Liver (tissue), 8 donors: ENCODE measurements at regions not wholly inside any gene's neighbourhood (a gene's known extent, or its start where the extent isn't known, plus 50 kb on each side); places are given as distances from the start of the nearest gene placed in this dataset.
"Not testable (repeated sequence)": the region's sequence is repeated elsewhere in the genome, so short reads cannot be mapped to it uniquely, and the experiment has no call there.

Experiments
- DNase-seq: peaks from one replicate; pipeline ENCODE4 v3.0.0-alpha.2; 2017; ENCODE audit warnings: low spot score
- H3K27ac ChIP-seq, 2 donors: one replicate each; pipeline ENCODE4 v1.7.0; 2013; ENCODE audit warnings: inconsistent platforms in 2 of 2, low read length in 2 of 2, control low read depth in 1 of 2, low read depth in 1 of 2, mild to moderate bottlenecking in 1 of 2
- H3K27me3 ChIP-seq, 4 donors: one replicate each; pipeline versions ENCODE4 v1.6.1 to v1.7.0; 2013; ENCODE audit warnings: low read length in 3 of 4, inconsistent platforms in 1 of 4, mild to moderate bottlenecking in 1 of 4, moderate library complexity in 1 of 4; ENCODE audit not compliant: control insufficient read depth in 4 of 4, insufficient read depth in 4 of 4
- H3K36me3 ChIP-seq, 4 donors: one replicate each; pipeline versions ENCODE4 v1.6.1 to v1.7.0; 2013; ENCODE audit warnings: low read length in 3 of 4, mild to moderate bottlenecking in 3 of 4, low read depth in 1 of 4, moderate library complexity in 1 of 4; ENCODE audit not compliant: control insufficient read depth in 4 of 4, insufficient read depth in 3 of 4
- H3K4me1 ChIP-seq, 4 donors: one replicate each; pipeline versions ENCODE4 v1.6.1 to v1.7.0; 2013; ENCODE audit warnings: low read length in 3 of 4, mild to moderate bottlenecking in 3 of 4, moderate library complexity in 1 of 4; ENCODE audit not compliant: control insufficient read depth in 4 of 4, insufficient read depth in 4 of 4
- H3K4me3 ChIP-seq, 3 donors: one replicate each; pipeline versions ENCODE4 v1.6.1 to v1.7.0; 2013; ENCODE audit warnings: low read length in 3 of 3, control low read depth in 1 of 3, low read depth in 1 of 3, mild to moderate bottlenecking in 1 of 3
- H3K9ac ChIP-seq, 2 donors: one replicate each; pipeline ENCODE4 v1.7.0; 2013; ENCODE audit warnings: low read length in 2 of 2, mild to moderate bottlenecking in 2 of 2, moderate library complexity in 2 of 2, control low read depth in 1 of 2, low read depth in 1 of 2
- H3K9me3 ChIP-seq, 4 donors: one replicate each; pipeline versions ENCODE4 v1.6.1 to v1.7.0; 2013; ENCODE audit warnings: low read length in 3 of 4; ENCODE audit not compliant: control insufficient read depth in 4 of 4
- ATF3 ChIP-seq: IDR thresholded peaks from 2 replicates; pipeline ENCODE4 v1.6.1; 2016; ENCODE audit warnings: antibody characterized with exemption
- CTCF ChIP-seq: fragments of 150-350 bp; IDR thresholded peaks from 2 replicates; pipeline ENCODE4 v1.5.1; 2017; ENCODE audit warnings: improper control_type of control experiment, low read depth, low read length; ENCODE audit not compliant: missing input control
- EGR1 ChIP-seq, 2 donors: IDR thresholded peaks; 2 replicates each; pipeline ENCODE4 v1.6.1; 2016 to 2018; ENCODE audit warnings: antibody characterized with exemption in 2 of 2, low read depth in 2 of 2
- FOXA1 ChIP-seq: IDR thresholded peaks from 2 replicates; pipeline ENCODE4 v1.6.1; 2016; ENCODE audit warnings: antibody characterized with exemption
- FOXA2 ChIP-seq: IDR thresholded peaks from 2 replicates; pipeline ENCODE4 v1.6.1; 2016; ENCODE audit warnings: antibody characterized with exemption
- GABPA ChIP-seq, 2 donors: IDR thresholded peaks in 1 of 2; conservative IDR thresholded peaks in 1 of 2; 2 replicates each; pipeline ENCODE4 v1.6.1; 2016; ENCODE audit warnings: antibody characterized with exemption in 2 of 2, mild to moderate bottlenecking in 1 of 2, moderate library complexity in 1 of 2
- HNF4A ChIP-seq, 2 donors: conservative IDR thresholded peaks; 2 replicates each; pipeline ENCODE4 v1.6.1; 2016; ENCODE audit warnings: antibody characterized with exemption in 2 of 2, mild to moderate bottlenecking in 2 of 2
- HNF4G ChIP-seq: IDR thresholded peaks from 2 replicates; pipeline ENCODE4 v1.6.1; 2016; ENCODE audit warnings: antibody characterized with exemption
- JUND ChIP-seq, 2 donors: IDR thresholded peaks; 2 replicates each; pipeline ENCODE4 v1.6.1; 2016; ENCODE audit warnings: antibody characterized with exemption in 2 of 2
- MAX ChIP-seq: IDR thresholded peaks from 2 replicates; pipeline ENCODE4 v1.6.1; 2016; ENCODE audit warnings: antibody characterized with exemption
- NR2F2 ChIP-seq: IDR thresholded peaks from 2 replicates; pipeline ENCODE4 v1.6.1; 2016; ENCODE audit warnings: antibody characterized with exemption
- RAD21 ChIP-seq, 2 donors: IDR thresholded peaks; 2 replicates each; pipeline ENCODE4 v1.6.1; 2016; ENCODE audit warnings: antibody characterized with exemption in 2 of 2, mild to moderate bottlenecking in 2 of 2
- REST ChIP-seq: IDR thresholded peaks from 2 replicates; pipeline ENCODE4 v1.6.1; 2016; ENCODE audit warnings: antibody characterized with exemption, mild to moderate bottlenecking
- RXRA ChIP-seq, 2 donors: IDR thresholded peaks; 2 replicates each; pipeline ENCODE4 v1.6.1; 2017 to 2018; ENCODE audit warnings: antibody characterized with exemption in 2 of 2, mild to moderate bottlenecking in 1 of 2
- SP1 ChIP-seq: IDR thresholded peaks from 2 replicates; pipeline ENCODE4 v1.6.1; 2018; ENCODE audit warnings: antibody characterized with exemption, mild to moderate bottlenecking
- TAF1 ChIP-seq: conservative IDR thresholded peaks from 2 replicates; pipeline ENCODE4 v1.6.1; 2016; ENCODE audit warnings: antibody characterized with exemption, mild to moderate bottlenecking
- YY1 ChIP-seq: IDR thresholded peaks from 2 replicates; pipeline ENCODE4 v1.6.1; 2016; ENCODE audit warnings: antibody characterized with exemption, mild to moderate bottlenecking
- ZBTB33 ChIP-seq: IDR thresholded peaks from 2 replicates; pipeline ENCODE4 v1.6.1; 2016; ENCODE audit warnings: antibody characterized with exemption
- WGBS: extraction: QIAGEN DNeasy Blood & Tissue Kit; methylation state at CpG from one replicate; pipeline ENCODE4 v1.1.7; 2013; 5-methylcytosine and 5-hydroxymethylcytosine counted together
- donor health status: healthy.
- donor health status: healthy.
- donor health status: healthy.
- donor health status: healthy.
- donor health status: healthy.

GRCh38 chr2:75892490-75892889 lies 181.8 kb upstream of the GCFC2 start:
- TF ChIP-seq CTCF (no peak), FOXA1 (no peak), MAX (no peak), REST (no peak), ZBTB33 (no peak), JUND (IDR thresholded peaks at IDR 0.05) (no peak), NR2F2 (no peak), YY1 (no peak), RAD21 (IDR thresholded peaks at IDR 0.05) (no peak), HNF4G (no peak), ATF3 (no peak), HNF4A (conservative IDR thresholded peaks at IDR 0.05) (no peak), RXRA (IDR thresholded peaks at IDR 0.05) (no peak), TAF1 (no peak), SP1 (no peak), FOXA2 (no peak), GABPA (IDR thresholded peaks at IDR 0.05 in 1 of 2, conservative IDR thresholded peaks at IDR 0.05 in 1 of 2) (no peak)
- Histone ChIP-seq H3K4me3 (no peak overlapping the region), H3K27me3 (no peaks in the 10 kb centered on the region), H3K9me3 (no peaks in the 10 kb centered on the region), H3K36me3 (no peaks in the 10 kb centered on the region), H3K9ac (no peak overlapping the region), H3K4me1 (no peaks in the 10 kb centered on the region), H3K27ac (no peak overlapping the region)
- 79% methylated on average over 2 of the region's 2 CpGs for WGBS
- DNase-seq, result no peak

GRCh38 chr2:75882530-75882929 lies 171.8 kb upstream of the GCFC2 start:
- Histone ChIP-seq H3K9me3 (no peaks in the 10 kb centered on the region), H3K27ac (no peak overlapping the region), H3K36me3 (no peaks in the 10 kb centered on the region), H3K27me3 (no peaks in the 10 kb centered on the region), H3K4me3 (no peak overlapping the region), H3K4me1 (no peaks in the 10 kb centered on the region), H3K9ac (no peak overlapping the region)
- TF ChIP-seq HNF4G (no peak), GABPA (IDR thresholded peaks at IDR 0.05 in 1 of 2, conservative IDR thresholded peaks at IDR 0.05 in 1 of 2) (no peak), HNF4A (conservative IDR thresholded peaks at IDR 0.05) (no peak), EGR1 (IDR thresholded peaks at IDR 0.05; ENCODE audit: low read depth in 2 of 2) (no peak), RAD21 (IDR thresholded peaks at IDR 0.05) (no peak), ZBTB33 (no peak), NR2F2 (no peak)
- no peak for DNase-seq
- 62% methylated on average over 2 of the region's 2 CpGs for WGBS

- not testable (repeated sequence) for DNase-seq, H3K4me1 ChIP-seq, H3K4me3 ChIP-seq, H3K9me3 ChIP-seq, H3K9ac ChIP-seq, H3K27ac ChIP-seq, H3K36me3 ChIP-seq, H3K27me3 ChIP-seq
- 90% methylated on average over 7 of the region's 7 CpGs for WGBS
Observed at GRCh38 chr2:75875606-75876005, 164.9 kb upstream of the GCFC2 start.
